ENCODE measurements at regions not wholly inside any gene's neighbourhood (a gene's known extent, or its start where the extent isn't known, plus 50 kb on each side); places are given as distances from the start of the nearest gene placed in this dataset.

GRCh38 chr3:28587723-28588122, 239.1 kb upstream of the AZI2 start:
- TF ChIP-seq CTCF (IDR thresholded peaks at IDR 0.05) (no peak), EP300 (IDR thresholded peaks at IDR 0.05) (no peak), POLR2AphosphoS5 (IDR thresholded peaks at IDR 0.05) (no peak)

Data from upper lobe of left lung (tissue), 4 donors.